OCI-LY3 (cell line): ENCODE measurements at regions not wholly inside any gene's neighbourhood (a gene's known extent, or its start where the extent isn't known, plus 50 kb on each side); places are given as distances from the start of the nearest gene placed in this dataset.
"Not testable (repeated sequence)": the region's sequence is repeated elsewhere in the genome, so short reads cannot be mapped to it uniquely, and the experiment has no call there.

Experiments
- EZH2phosphoT487 ChIP-seq: fragments of 200-600 bp; shearing (Covaris generic); IDR thresholded peaks from 2 replicates; pipeline ENCODE4 v1.6.1; 2018; ENCODE audit warnings: antibody characterized with exemption, mixed run types, low read depth
- TF ChIP-seq, protein P1 (sequence below): fragments of 200-600, 300-600 bp; sonication (generic); IDR thresholded peaks from 2 replicates; pipeline ENCODE4 v1.5.1; 2014; ENCODE audit warnings: antibody characterized with exemption, low read length, low read depth

DNA sequence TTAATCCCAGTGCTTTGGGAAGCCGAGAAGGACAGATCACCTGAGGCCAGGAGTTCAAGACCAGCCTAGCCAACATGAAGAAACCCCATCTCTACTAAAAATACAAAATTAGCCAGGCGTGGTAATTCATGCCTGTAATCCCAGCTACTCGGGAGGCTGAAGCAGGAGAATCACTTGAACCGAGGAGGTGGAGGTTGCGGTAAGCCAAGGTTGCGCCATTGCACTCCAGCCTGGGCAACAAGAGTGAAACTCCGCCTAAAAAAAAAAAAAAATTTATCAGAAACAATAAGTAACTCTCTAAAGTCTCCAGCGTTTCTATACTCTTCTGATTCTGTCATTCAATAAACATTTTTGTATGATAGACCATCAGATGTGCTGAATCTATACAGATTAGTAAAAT is 55.7 kb upstream of the FNDC3B start:
- TF ChIP-seq, protein P1, sequence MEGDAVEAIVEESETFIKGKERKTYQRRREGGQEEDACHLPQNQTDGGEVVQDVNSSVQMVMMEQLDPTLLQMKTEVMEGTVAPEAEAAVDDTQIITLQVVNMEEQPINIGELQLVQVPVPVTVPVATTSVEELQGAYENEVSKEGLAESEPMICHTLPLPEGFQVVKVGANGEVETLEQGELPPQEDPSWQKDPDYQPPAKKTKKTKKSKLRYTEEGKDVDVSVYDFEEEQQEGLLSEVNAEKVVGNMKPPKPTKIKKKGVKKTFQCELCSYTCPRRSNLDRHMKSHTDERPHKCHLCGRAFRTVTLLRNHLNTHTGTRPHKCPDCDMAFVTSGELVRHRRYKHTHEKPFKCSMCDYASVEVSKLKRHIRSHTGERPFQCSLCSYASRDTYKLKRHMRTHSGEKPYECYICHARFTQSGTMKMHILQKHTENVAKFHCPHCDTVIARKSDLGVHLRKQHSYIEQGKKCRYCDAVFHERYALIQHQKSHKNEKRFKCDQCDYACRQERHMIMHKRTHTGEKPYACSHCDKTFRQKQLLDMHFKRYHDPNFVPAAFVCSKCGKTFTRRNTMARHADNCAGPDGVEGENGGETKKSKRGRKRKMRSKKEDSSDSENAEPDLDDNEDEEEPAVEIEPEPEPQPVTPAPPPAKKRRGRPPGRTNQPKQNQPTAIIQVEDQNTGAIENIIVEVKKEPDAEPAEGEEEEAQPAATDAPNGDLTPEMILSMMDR: not testable (repeated sequence)
- not testable (repeated sequence) for TF ChIP-seq EZH2phosphoT487
